CD14-positive monocyte (primary cell): ENCODE measurements at regions not wholly inside any gene's neighbourhood (a gene's known extent, or its start where the extent isn't known, plus 50 kb on each side); places are given as distances from the start of the nearest gene placed in this dataset.

Experiments used
- DNase-seq, 3 donors: peaks; one replicate each; pipeline ENCODE4 v3.0.0-alpha.2; 2011 to 2022
- H2AFZ ChIP-seq: 2 replicates; pipeline ENCODE4 v1.6.0; 2012; ENCODE audit warnings: mild to moderate bottlenecking, low read depth, low read length, inconsistent platforms; ENCODE audit not compliant: insufficient read depth, poor library complexity, severe bottlenecking
- H3K27ac ChIP-seq, 2 donors: 1 replicate in 1 of 2; 2 replicates in 1 of 2; pipeline ENCODE4 v1.5.1; 2012 to 2013; ENCODE audit warnings: low read length in 2 of 2, control low read depth in 1 of 2, inconsistent platforms in 1 of 2, low read depth in 1 of 2, mild to moderate bottlenecking in 1 of 2
- H3K27me3 ChIP-seq, 2 donors: one replicate each; pipeline versions ENCODE4 v1.6.0 to v1.6.1; 2011 to 2013; ENCODE audit warnings: low read length in 2 of 2; ENCODE audit not compliant: control insufficient read depth in 2 of 2, insufficient read depth in 2 of 2
- H3K36me3 ChIP-seq, 2 donors: replicated peaks in 1 of 2; 1 replicate in 1 of 2; 2 replicates in 1 of 2; pipeline versions ENCODE4 v1.5.1 to v1.6.1; 2012 to 2013; ENCODE audit warnings: low read length in 2 of 2, control low read depth in 1 of 2, inconsistent platforms in 1 of 2, mild to moderate bottlenecking in 1 of 2; ENCODE audit not compliant: insufficient read depth in 2 of 2, control insufficient read depth in 1 of 2
- H3K4me1 ChIP-seq, 2 donors: 1 replicate in 1 of 2; 2 replicates in 1 of 2; pipeline versions ENCODE4 v1.5.1 to v1.6.1; 2012 to 2013; ENCODE audit warnings: low read length in 2 of 2, control low read depth in 1 of 2, inconsistent platforms in 1 of 2, mild to moderate bottlenecking in 1 of 2, moderate library complexity in 1 of 2; ENCODE audit not compliant: insufficient read depth in 2 of 2, control insufficient read depth in 1 of 2
- H3K4me2 ChIP-seq: replicated peaks from 2 replicates; pipeline ENCODE3; 2012; ENCODE audit warnings: low read length, moderate library complexity, mild to moderate bottlenecking; ENCODE audit not compliant: poor library complexity, severe bottlenecking; ENCODE audit errors: extremely low read depth
- H3K4me3 ChIP-seq, 3 experiments: fragments of 200-600 bp in 1 of 3; sonication (generic) in 1 of 3; replicated peaks in 1 of 3; 1 replicate in 2 of 3; 2 replicates in 1 of 3; pipeline ENCODE4 v1.5.1; 2011 to 2013; ENCODE audit warnings: low read length in 3 of 3, mild to moderate bottlenecking in 3 of 3, control low read depth in 2 of 3, low read depth in 2 of 3, inconsistent platforms in 1 of 3, moderate library complexity in 1 of 3
- H3K79me2 ChIP-seq: 2 replicates; pipeline ENCODE4 v1.6.0; 2012; ENCODE audit warnings: mild to moderate bottlenecking, control low read depth, inconsistent platforms, low read length, moderate library complexity; ENCODE audit not compliant: insufficient read depth
- H3K9ac ChIP-seq: 2 replicates; pipeline ENCODE4 v1.6.0; 2017; ENCODE audit warnings: low read length, mild to moderate bottlenecking; ENCODE audit not compliant: insufficient read depth, poor library complexity, severe bottlenecking
- H3K9me3 ChIP-seq, 2 donors: replicated peaks in 1 of 2; 1 replicate in 1 of 2; 2 replicates in 1 of 2; pipeline versions ENCODE4 v1.5.1 to v1.6.1; 2012 to 2013; ENCODE audit warnings: low read length in 2 of 2, control low read depth in 1 of 2; ENCODE audit not compliant: control insufficient read depth in 1 of 2, insufficient read depth in 1 of 2
- H4K20me1 ChIP-seq: 2 replicates; pipeline ENCODE4 v1.6.0; 2012; ENCODE audit warnings: mild to moderate bottlenecking, low read length, control low read depth, moderate library complexity; ENCODE audit not compliant: insufficient read depth
- H3K27ac Mint-ChIP-seq, 7 donors: one replicate each; pipeline ENCODE4 v1.8.0; 2020; ENCODE audit warnings: mild to moderate bottlenecking in 7 of 7, mixed read lengths in 7 of 7, moderate library complexity in 6 of 7, inconsistent platforms in 2 of 7
- H3K27me3 Mint-ChIP-seq, 3 donors: one replicate each; pipeline ENCODE4 v1.8.0; 2021 to 2022; ENCODE audit warnings: low read depth in 3 of 3, mild to moderate bottlenecking in 3 of 3, mixed read lengths in 3 of 3, moderate library complexity in 3 of 3, inconsistent platforms in 1 of 3
- H3K36me3 Mint-ChIP-seq, 2 donors: one replicate each; pipeline ENCODE4 v1.8.0; 2020; ENCODE audit warnings: mixed read lengths in 2 of 2, inconsistent platforms in 1 of 2, mild to moderate bottlenecking in 1 of 2
- H3K4me1 Mint-ChIP-seq: one replicate; pipeline ENCODE4 v1.8.0; 2020; ENCODE audit warnings: mild to moderate bottlenecking, mixed read lengths
- H3K4me3 Mint-ChIP-seq, 2 donors: one replicate each; pipeline ENCODE4 v1.8.0; 2020; ENCODE audit warnings: mild to moderate bottlenecking in 2 of 2, mixed read lengths in 2 of 2, moderate library complexity in 1 of 2
- H3K9me3 Mint-ChIP-seq, 7 donors: one replicate each; pipeline ENCODE4 v1.8.0; 2020 to 2022; ENCODE audit warnings: mixed read lengths in 7 of 7, mild to moderate bottlenecking in 6 of 7, moderate library complexity in 6 of 7, inconsistent platforms in 2 of 7
- CTCF ChIP-seq: fragments of 200-600 bp; IDR thresholded peaks from one replicate; pipeline ENCODE4 v1.8.0; 2022; ENCODE audit warnings: antibody characterized with exemption, mild to moderate bottlenecking
- WGBS: methylation state at CpG from one replicate; pipeline ENCODE4 v1.1.5; 2013; ENCODE audit warnings: missing lambda C conversion rate; ENCODE audit not compliant: insufficient coverage; 5-methylcytosine and 5-hydroxymethylcytosine counted together
- intact Hi-C, 2 donors: fragments of 100-400 bp; cut with micrococcal nuclease; formaldehyde crosslinking; loops; one replicate each; pipeline versions ENCODE4 v1.15.0 to v1.15.1; 2023

- no peak overlapping the region for H3K4me3 ChIP-seq
- no peak overlapping the region for H3K4me2 ChIP-seq
- no peak for TF ChIP-seq CTCF
- H3K9me3 Mint-ChIP-seq = peaks cover 0 to 4% (median 3%) of the 10 kb centered on the region in 7 donors
- DNase-seq = no peak
- H3K27ac Mint-ChIP-seq = no peak overlapping the region
- H3K36me3 Mint-ChIP-seq = no peaks in the 10 kb centered on the region
- H3K27ac ChIP-seq = no peak overlapping the region
- peaks cover 0 to 2% (median 1%) of the 10 kb centered on the region in 3 donors for H3K27me3 Mint-ChIP-seq
- intact Hi-C loops = no loop called here
- H3K27me3 ChIP-seq = no peaks in the 10 kb centered on the region
- no peak overlapping the region for H2AFZ ChIP-seq
- H3K4me1 Mint-ChIP-seq = no peaks in the 10 kb centered on the region
- no peaks in the 10 kb centered on the region for H3K4me1 ChIP-seq
- H4K20me1 ChIP-seq = no peaks in the 10 kb centered on the region
- WGBS = 100% methylated on average over 1 of the region's 2 CpGs
- H3K79me2 ChIP-seq = no peaks in the 10 kb centered on the region
- H3K9ac ChIP-seq = no peak overlapping the region
- no peak overlapping the region for H3K4me3 Mint-ChIP-seq
- no peaks in the 10 kb centered on the region for H3K9me3 ChIP-seq
- no peaks in the 10 kb centered on the region for H3K36me3 ChIP-seq
These were observed 126.6 kb upstream of the MPPED2 start for GRCh38 chr11:30712749-30713148.

- Histone ChIP-seq H3K9me3 (no peaks in the 10 kb centered on the region), H3K9ac (no peak overlapping the region), H3K4me2 (no peak overlapping the region), H2AFZ (no peak overlapping the region), H3K79me2 (no peaks in the 10 kb centered on the region), H3K36me3 (no peaks in the 10 kb centered on the region), H3K4me3 (no peak overlapping the region), H4K20me1 (no peaks in the 10 kb centered on the region), H3K4me1 (no peaks in the 10 kb centered on the region), H3K27me3 (no peaks in the 10 kb centered on the region), H3K27ac (no peak overlapping the region)
- no peaks in the 10 kb centered on the region for H3K4me1 Mint-ChIP-seq
- peaks cover 0 to 4% (median 3%) of the 10 kb centered on the region in 7 donors for H3K9me3 Mint-ChIP-seq
- no peak overlapping the region for H3K4me3 Mint-ChIP-seq
- no peak overlapping the region for H3K27ac Mint-ChIP-seq
- intact Hi-C loops = no loop called here
- 90% methylated on average over 2 of the region's 4 CpGs for WGBS
- H3K27me3 Mint-ChIP-seq = peaks cover 0 to 2% (median 1%) of the 10 kb centered on the region in 3 donors
- DNase-seq = no peak
- no peaks in the 10 kb centered on the region for H3K36me3 Mint-ChIP-seq
- no peak for TF ChIP-seq CTCF
These were observed 124.1 kb upstream of the MPPED2 start for GRCh38 chr11:30710221-30710620.
